OCI-LY3 (cell line): ENCODE measurements at regions not wholly inside any gene's neighbourhood (a gene's known extent, or its start where the extent isn't known, plus 50 kb on each side); places are given as distances from the start of the nearest gene placed in this dataset.

Experiments
- H2AFZ ChIP-seq: fragments of 200-600, 300-600 bp; shearing (Covaris generic); 2 replicates; pipeline ENCODE4 v1.6.0; 2014; ENCODE audit warnings: antibody characterized with exemption, low read depth, low read length
- H3K27ac ChIP-seq: fragments of 200-600, 300-600 bp; sonication (generic); 2 replicates; pipeline ENCODE4 v1.5.1; 2014; ENCODE audit warnings: mild to moderate bottlenecking, low read length, moderate library complexity, mixed read lengths
- H3K27me3 ChIP-seq: fragments of 200-600, 300-600 bp; sonication (generic); 2 replicates; pipeline ENCODE4 v1.6.1; 2014; ENCODE audit warnings: low read depth, low read length, mixed read lengths
- H3K36me3 ChIP-seq: fragments of 200-600, 300-600 bp; sonication (generic); replicated peaks from 2 replicates; pipeline ENCODE3; 2014; ENCODE audit warnings: low read depth, low read length, mixed read lengths
- H3K4me1 ChIP-seq: fragments of 300-600, 200-600 bp; sonication (generic); 2 replicates; pipeline ENCODE4 v1.6.1; 2014; ENCODE audit warnings: low read length, mixed read lengths
- H3K4me2 ChIP-seq: fragments of 200-600, 300-600 bp; sonication (generic); 2 replicates; pipeline ENCODE4 v1.6.1; 2014; ENCODE audit warnings: low read length, mixed read lengths
- H3K4me3 ChIP-seq: fragments of 300-600, 200-600 bp; sonication (generic); 2 replicates; pipeline ENCODE4 v1.5.1; 2014; ENCODE audit warnings: antibody characterized with exemption, mild to moderate bottlenecking, low read length, moderate library complexity
- H3K79me2 ChIP-seq: fragments of 300-600, 200-600 bp; shearing (Covaris generic); 2 replicates; pipeline ENCODE4 v1.6.1; 2014; ENCODE audit warnings: mild to moderate bottlenecking, low read length, mixed read lengths
- H3K9ac ChIP-seq: fragments of 300-600, 200-600 bp; shearing (Covaris generic); 2 replicates; pipeline ENCODE4 v1.6.0; 2014; ENCODE audit warnings: mild to moderate bottlenecking, low read length, moderate library complexity
- H3K9me3 ChIP-seq: fragments of 200-600, 300-600 bp; shearing (Covaris generic); 2 replicates; pipeline ENCODE4 v1.6.1; 2014; ENCODE audit warnings: low read length, mixed read lengths; ENCODE audit not compliant: insufficient read depth
- H4K20me1 ChIP-seq: fragments of 200-600, 300-600 bp; sonication (generic); 2 replicates; pipeline ENCODE4 v1.6.1; 2016; ENCODE audit warnings: low read length, mixed read lengths; ENCODE audit not compliant: insufficient read depth
- CTCF ChIP-seq: fragments of 200-600, 300-600 bp; sonication (generic); IDR thresholded peaks from 2 replicates; pipeline ENCODE4 v1.5.1; 2014; ENCODE audit warnings: antibody characterized with exemption, low read length, low read depth
- EZH2phosphoT487 ChIP-seq: fragments of 200-600 bp; shearing (Covaris generic); IDR thresholded peaks from 2 replicates; pipeline ENCODE4 v1.6.1; 2018; ENCODE audit warnings: antibody characterized with exemption, mixed run types, low read depth

- no peak overlapping the region for H2AFZ ChIP-seq
- TF ChIP-seq CTCF (no peak), EZH2phosphoT487 (no peak)
- H4K20me1 ChIP-seq, result no peaks in the 10 kb centered on the region
- no peaks in the 10 kb centered on the region for H3K36me3 ChIP-seq
- no peaks in the 10 kb centered on the region for H3K9me3 ChIP-seq
- H3K27me3 ChIP-seq, result no peaks in the 10 kb centered on the region; the same call in 1 of the 2 replicates
- H3K27ac ChIP-seq, result no peak overlapping the region
- no peak overlapping the region for H3K4me3 ChIP-seq
- H3K9ac ChIP-seq, result no peak overlapping the region
- H3K4me1 ChIP-seq, result no peaks in the 10 kb centered on the region
- no peaks in the 10 kb centered on the region for H3K79me2 ChIP-seq
- H3K4me2 ChIP-seq, result no peak overlapping the region
Measured at GRCh38 chr5:73280386-73280785, 107.4 kb downstream of the TMEM174 start.

DNA sequence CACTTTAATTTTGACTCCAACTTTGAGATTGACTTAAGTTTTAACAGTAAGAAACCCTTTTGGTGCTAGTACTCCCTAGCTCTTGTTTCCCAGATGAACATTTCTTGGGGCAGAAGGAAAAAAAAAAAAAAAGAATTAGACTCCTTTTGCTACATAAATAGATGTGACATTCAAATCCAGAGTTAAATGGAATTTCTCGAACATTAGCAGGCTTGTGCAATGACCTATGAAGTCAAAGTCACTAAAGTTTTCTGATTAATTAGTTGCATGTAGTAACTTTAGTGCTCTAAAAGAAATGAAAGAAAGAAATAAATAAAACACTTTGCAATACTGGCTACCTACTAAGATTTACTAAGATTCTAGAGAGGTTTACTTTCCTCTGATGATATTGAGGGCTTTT is 106.8 kb downstream of the TMEM174 start:
- Histone ChIP-seq H3K27ac (no peak overlapping the region), H3K9me3 (no peaks in the 10 kb centered on the region), H3K79me2 (no peaks in the 10 kb centered on the region), H2AFZ (no peak overlapping the region), H3K27me3 (no peaks in the 10 kb centered on the region; the same call in 1 of the 2 replicates), H3K9ac (no peak overlapping the region), H3K36me3 (no peaks in the 10 kb centered on the region), H4K20me1 (no peaks in the 10 kb centered on the region), H3K4me3 (no peak overlapping the region), H3K4me2 (no peak overlapping the region), H3K4me1 (no peaks in the 10 kb centered on the region)
- TF ChIP-seq CTCF (no peak), EZH2phosphoT487 (no peak)

DNA sequence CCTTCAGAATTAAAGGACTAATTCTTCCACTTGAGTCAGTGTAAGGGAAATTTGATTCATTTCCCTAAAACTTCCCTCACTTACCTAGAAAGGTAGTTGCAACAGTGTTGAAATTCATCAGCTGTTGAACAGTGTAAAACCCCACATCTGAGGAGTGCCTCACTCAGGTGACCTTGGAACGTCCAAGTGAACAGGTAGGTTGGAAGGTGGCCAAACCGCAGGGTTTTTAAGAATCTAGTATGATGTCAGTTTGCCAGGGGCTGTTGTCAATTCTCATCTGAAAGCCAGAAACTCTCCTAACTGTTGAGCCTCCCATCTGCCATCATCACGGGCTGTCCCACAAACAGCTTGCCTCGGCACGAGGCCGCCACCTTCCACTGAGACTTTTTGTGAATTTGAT is 105.7 kb downstream of the TMEM174 start:
- no peaks in the 10 kb centered on the region; the same call in 1 of the 2 replicates for H3K27me3 ChIP-seq

More for the DNA sequence above, 105.7 kb downstream of the TMEM174 start:
- no peak overlapping the region for H3K4me2 ChIP-seq
- TF ChIP-seq CTCF, result no peak
- TF ChIP-seq EZH2phosphoT487, result no peak
- H3K9me3 ChIP-seq, result no peaks in the 10 kb centered on the region
- H3K4me3 ChIP-seq, result no peak overlapping the region
- H3K9ac ChIP-seq, result no peak overlapping the region
- no peaks in the 10 kb centered on the region for H4K20me1 ChIP-seq
- no peaks in the 10 kb centered on the region for H3K79me2 ChIP-seq
- no peaks in the 10 kb centered on the region for H3K36me3 ChIP-seq
- no peak overlapping the region for H2AFZ ChIP-seq
- H3K4me1 ChIP-seq, result no peaks in the 10 kb centered on the region
- H3K27ac ChIP-seq, result no peak overlapping the region
